ENCODE measurements at regions not wholly inside any gene's neighbourhood (a gene's known extent, or its start where the extent isn't known, plus 50 kb on each side); places are given as distances from the start of the nearest gene placed in this dataset.

DNA sequence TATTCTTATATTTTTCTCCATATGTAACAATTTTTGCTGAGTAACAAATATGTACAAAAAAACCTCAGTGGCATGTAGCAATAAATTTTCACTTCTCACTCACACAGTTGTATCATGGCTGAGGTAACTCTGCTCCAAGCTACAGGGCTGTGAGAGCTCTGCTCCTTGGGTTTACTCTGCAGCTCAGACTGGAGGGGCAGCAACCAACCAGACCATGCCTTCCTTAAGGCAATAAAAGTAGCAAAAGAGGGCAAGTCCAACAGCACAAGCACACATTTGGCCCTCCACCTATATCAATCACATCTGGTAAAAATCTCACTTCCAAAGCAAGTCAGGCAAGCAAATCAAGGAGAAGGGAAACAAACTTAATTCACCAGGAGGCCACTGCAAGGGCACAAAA, 102.9 kb downstream of the CRPPA start:
- DNase-seq (ENCODE audit: extremely low read depth in 1 of 4, low spot score in 3 of 4), result no peak
- in situ Hi-C loops (cut with MboI), result no loop called here
- ChIA-PET POLR2A (no interaction called here), CTCF (ENCODE audit: low intra/inter-chr PET ratio) (no interaction called here)
- no peaks in the 10 kb centered on the region for H3K27me3 ChIP-seq (ENCODE audit: control insufficient read depth in 2 of 2, insufficient read depth in 2 of 2, low read length in 2 of 2)
- H3K9me1 ChIP-seq (ENCODE audit: control insufficient read depth, insufficient read depth, low read length), result no peaks in the 10 kb centered on the region
- TF ChIP-seq ZNF316 (IDR thresholded peaks at IDR 0.05), result peak; percentile 41; the same call in 1 of the 2 replicates
- TF ChIP-seq TSHZ1 (CRISPR knock-in tag; IDR thresholded peaks at IDR 0.05), result no peak
- H3K36me3 ChIP-seq (ENCODE audit: control insufficient read depth, insufficient read depth, low read length), result peaks cover 10% of the 10 kb centered on the region; the same call in 1 of the 3 replicates
- BruUV-seq (replicated peaks), result no TSS peak
- H3K27ac ChIP-seq (ENCODE audit: extremely low read depth, low read depth, low read length), result no peak overlapping the region
- ATAC-seq, result no peak
- no peak overlapping the region for H3K9ac ChIP-seq (ENCODE audit: insufficient read depth in 1 of 2, low read depth in 2 of 2, low read length in 2 of 2)
- no peak overlapping the region for H3K4me2 ChIP-seq (ENCODE audit: insufficient read depth, low read length)
- intact Hi-C loops (cut with micrococcal nuclease), result no loop called here
- no peaks in the 10 kb centered on the region for H3K9me3 ChIP-seq (replicated peaks; ENCODE audit: control insufficient read depth, insufficient read depth, low read depth, low read length)
- no peak overlapping the region for H2AFZ ChIP-seq (ENCODE audit: low read depth, low read length)
- peaks cover 11% of the 10 kb centered on the region; the same call in 1 of the 3 replicates for H3K79me2 ChIP-seq (ENCODE audit: control insufficient read depth, insufficient read depth, low read length)
- no peak overlapping the region for H3K4me3 ChIP-seq
- no peak for FAIRE-seq
- no peaks in the 10 kb centered on the region for H4K20me1 ChIP-seq (replicated peaks; ENCODE audit: control insufficient read depth, insufficient read depth, low read length)
- H3K4me1 ChIP-seq (replicated peaks in 1 of 2; ENCODE audit: control insufficient read depth in 2 of 2, insufficient read depth in 2 of 2, low read length in 2 of 2), result no peaks in the 10 kb centered on the region

DNA sequence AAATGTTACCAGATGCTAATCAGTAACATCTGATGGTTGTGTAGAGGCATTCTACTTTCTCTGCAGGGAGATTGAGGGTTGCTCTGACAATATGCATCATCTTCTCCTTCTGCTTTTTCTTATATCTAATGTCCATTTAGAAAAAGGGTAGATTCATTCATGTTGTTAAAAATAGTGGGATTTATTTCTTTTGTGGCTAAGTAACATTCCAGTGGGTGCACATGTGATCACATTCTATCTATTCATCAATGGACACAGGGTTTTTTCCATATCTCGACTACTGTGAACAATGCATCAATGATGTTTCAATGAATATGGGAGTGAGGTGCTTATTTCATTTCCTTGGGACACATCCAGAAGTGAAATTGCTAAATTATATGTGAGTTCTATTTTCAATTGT, 103.9 kb downstream of the CRPPA start:
- in situ Hi-C loops (cut with MboI), result no loop called here
- no peaks in the 10 kb centered on the region for H3K9me3 ChIP-seq (replicated peaks; ENCODE audit: control insufficient read depth, insufficient read depth, low read depth, low read length)
- TF ChIP-seq, protein P1, sequence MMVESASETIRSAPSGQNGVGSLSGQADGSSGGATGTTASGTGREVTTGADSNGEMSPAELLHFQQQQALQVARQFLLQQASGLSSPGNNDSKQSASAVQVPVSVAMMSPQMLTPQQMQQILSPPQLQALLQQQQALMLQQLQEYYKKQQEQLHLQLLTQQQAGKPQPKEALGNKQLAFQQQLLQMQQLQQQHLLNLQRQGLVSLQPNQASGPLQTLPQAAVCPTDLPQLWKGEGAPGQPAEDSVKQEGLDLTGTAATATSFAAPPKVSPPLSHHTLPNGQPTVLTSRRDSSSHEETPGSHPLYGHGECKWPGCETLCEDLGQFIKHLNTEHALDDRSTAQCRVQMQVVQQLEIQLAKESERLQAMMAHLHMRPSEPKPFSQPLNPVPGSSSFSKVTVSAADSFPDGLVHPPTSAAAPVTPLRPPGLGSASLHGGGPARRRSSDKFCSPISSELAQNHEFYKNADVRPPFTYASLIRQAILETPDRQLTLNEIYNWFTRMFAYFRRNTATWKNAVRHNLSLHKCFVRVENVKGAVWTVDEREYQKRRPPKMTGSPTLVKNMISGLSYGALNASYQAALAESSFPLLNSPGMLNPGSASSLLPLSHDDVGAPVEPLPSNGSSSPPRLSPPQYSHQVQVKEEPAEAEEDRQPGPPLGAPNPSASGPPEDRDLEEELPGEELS (CRISPR knock-in tag; IDR thresholded peaks at IDR 0.05; ENCODE audit: borderline replicate concordance), result no peak
- H3K9me1 ChIP-seq (ENCODE audit: control insufficient read depth, insufficient read depth, low read length), result no peaks in the 10 kb centered on the region
- no peak overlapping the region for H2AFZ ChIP-seq (ENCODE audit: low read depth, low read length)
- no peaks in the 10 kb centered on the region for H4K20me1 ChIP-seq (replicated peaks; ENCODE audit: control insufficient read depth, insufficient read depth, low read length)
- FAIRE-seq (no peak), DNase-seq (ENCODE audit: extremely low read depth in 1 of 4, low spot score in 3 of 4) (no peak), ATAC-seq (no peak)
- no peak overlapping the region for H3K9ac ChIP-seq (ENCODE audit: insufficient read depth in 1 of 2, low read depth in 2 of 2, low read length in 2 of 2)
- peaks cover 7% of the 10 kb centered on the region; the same call in 1 of the 3 replicates for H3K36me3 ChIP-seq (ENCODE audit: control insufficient read depth, insufficient read depth, low read length)
- H3K4me2 ChIP-seq (ENCODE audit: insufficient read depth, low read length), result no peak overlapping the region
- POLR2A ChIA-PET, result no interaction called here
- no peak overlapping the region for H3K4me3 ChIP-seq
- no peaks in the 10 kb centered on the region for H3K4me1 ChIP-seq (replicated peaks in 1 of 2; ENCODE audit: control insufficient read depth in 2 of 2, insufficient read depth in 2 of 2, low read length in 2 of 2)
- 71% methylated on average over 1 of the region's 1 CpG for WGBS (ENCODE audit: insufficient coverage, low coverage, missing lambda C conversion rate)
- CTCF ChIA-PET (ENCODE audit: low intra/inter-chr PET ratio), result no interaction called here
- BruUV-seq (replicated peaks), result no TSS peak
- intact Hi-C loops (cut with micrococcal nuclease), result no loop called here
- H3K79me2 ChIP-seq (ENCODE audit: control insufficient read depth, insufficient read depth, low read length), result peaks cover 11% of the 10 kb centered on the region; the same call in 2 of the 3 replicates
- H3K27ac ChIP-seq (ENCODE audit: extremely low read depth, low read depth, low read length), result no peak overlapping the region
- H3K27me3 ChIP-seq (ENCODE audit: control insufficient read depth in 2 of 2, insufficient read depth in 2 of 2, low read length in 2 of 2), result no peaks in the 10 kb centered on the region
